ENCODE measurements at regions not wholly inside any gene's neighbourhood (a gene's known extent, or its start where the extent isn't known, plus 50 kb on each side); places are given as distances from the start of the nearest gene placed in this dataset.
"Not testable (repeated sequence)": the region's sequence is repeated elsewhere in the genome, so short reads cannot be mapped to it uniquely, and the experiment has no call there.

DNA sequence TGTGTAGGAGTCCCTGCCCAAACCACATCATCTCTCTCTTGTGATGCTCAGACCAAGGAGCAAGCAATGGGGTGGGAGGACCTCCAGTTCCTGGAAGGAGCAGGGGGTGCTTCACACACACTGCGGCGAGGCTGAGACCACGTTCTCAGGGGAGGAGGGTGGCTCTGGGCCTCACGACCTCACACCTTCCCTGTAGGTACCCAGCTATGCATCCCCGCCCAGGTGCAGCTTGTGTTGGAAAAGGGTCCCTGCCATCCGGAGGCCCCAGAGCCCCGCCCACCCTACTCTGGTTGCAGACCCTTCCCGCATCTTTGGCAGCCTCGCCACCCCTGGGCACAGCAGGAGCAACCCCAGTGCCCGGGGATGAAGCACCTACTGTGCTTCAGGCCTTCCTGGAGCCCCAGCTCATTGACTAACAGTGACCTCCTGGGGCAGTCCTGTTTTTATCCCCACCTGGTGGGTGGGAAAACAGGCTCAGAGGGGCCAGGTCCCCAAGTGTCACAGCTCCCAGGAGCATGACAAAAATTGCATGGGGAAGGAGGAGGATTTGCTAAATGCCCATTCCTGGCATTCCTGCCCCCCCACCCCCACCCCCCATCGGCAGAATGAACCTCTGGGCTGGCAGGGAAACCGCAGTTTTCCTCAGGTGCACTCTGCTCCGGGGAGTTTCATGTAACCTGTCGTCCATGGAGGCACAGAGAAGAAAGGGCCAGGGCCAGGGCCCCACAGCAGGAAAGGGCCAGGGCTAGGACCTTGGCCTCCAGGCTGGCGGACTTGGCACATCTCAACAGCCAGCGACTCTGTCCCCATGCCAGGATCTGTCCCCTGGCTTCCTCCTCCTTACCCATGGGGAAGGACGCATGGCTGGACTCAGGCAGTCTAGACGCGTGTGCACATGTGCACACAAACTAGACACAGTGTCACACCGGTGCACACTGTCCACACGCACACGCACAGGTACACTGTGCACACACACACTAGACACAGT lies 81.0 kb downstream of the IGLL1 start:
- Histone ChIP-seq H3F3A (ENCODE audit: insufficient read depth) (no peaks in the 10 kb centered on the region), H3K4me2 (ENCODE audit: low read depth, low read length, poor library complexity, severe bottlenecking) (no peak overlapping the region), H3K9me2 (replicated peaks; ENCODE audit: insufficient read depth, low read length) (no peaks in the 10 kb centered on the region), H3K9ac (ENCODE audit: low read length) (no peak overlapping the region), H3K27me3 (ENCODE audit: low read length) (no peaks in the 10 kb centered on the region), H3K9me3 (ENCODE audit: insufficient read depth, low read length) (no peaks in the 10 kb centered on the region), H3K4me3 (ENCODE audit: insufficient read depth, low read length, poor library complexity, severe bottlenecking) (no peak overlapping the region), H3K27ac (ENCODE audit: low read depth, low read length) (no peak overlapping the region), H4K20me1 (ENCODE audit: low read depth, low read length) (no peaks in the 10 kb centered on the region), H2AFZ (ENCODE audit: low read depth, low read length, severe bottlenecking) (no peak overlapping the region), H3K36me3 (ENCODE audit: low read length) (no peaks in the 10 kb centered on the region), H3K79me2 (ENCODE audit: insufficient read depth, low read length) (no peaks in the 10 kb centered on the region)
- TF ChIP-seq CTCF (IDR thresholded peaks at IDR 0.05; ENCODE audit: insufficient read depth, low read length, poor library complexity, severe bottlenecking) (no peak), EZH2phosphoT487 (conservative IDR thresholded peaks at IDR 0.05; ENCODE audit: low read length) (no peak)

- not testable (repeated sequence) for H3K79me2 ChIP-seq (ENCODE audit: insufficient read depth, low read length); H2AFZ ChIP-seq (ENCODE audit: low read depth, low read length, severe bottlenecking); H3K27me3 ChIP-seq (ENCODE audit: low read length); H3K36me3 ChIP-seq (ENCODE audit: low read length); H3K9me2 ChIP-seq (replicated peaks; ENCODE audit: insufficient read depth, low read length); H3K9me3 ChIP-seq (ENCODE audit: insufficient read depth, low read length); H3K9ac ChIP-seq (ENCODE audit: low read length); H3K27ac ChIP-seq (ENCODE audit: low read depth, low read length); H3K4me3 ChIP-seq (ENCODE audit: insufficient read depth, low read length, poor library complexity, severe bottlenecking); H4K20me1 ChIP-seq (ENCODE audit: low read depth, low read length); H3F3A ChIP-seq (ENCODE audit: insufficient read depth); H3K4me2 ChIP-seq (ENCODE audit: low read depth, low read length, poor library complexity, severe bottlenecking)
Observed at GRCh38 chr22:23497889-23498288, 82.2 kb downstream of the IGLL1 start.

- Histone ChIP-seq H2AFZ (ENCODE audit: low read depth, low read length, severe bottlenecking) (no peak overlapping the region), H3K9ac (ENCODE audit: low read length) (no peak overlapping the region)
- no peak for TF ChIP-seq CTCF (IDR thresholded peaks at IDR 0.05; ENCODE audit: insufficient read depth, low read length, poor library complexity, severe bottlenecking)
- no peak for TF ChIP-seq EZH2phosphoT487 (conservative IDR thresholded peaks at IDR 0.05; ENCODE audit: low read length)
Observed at GRCh38 chr22:23497016-23497885, 82.8 kb downstream of the IGLL1 start.

More at GRCh38 chr22:23497016-23497885, 82.8 kb downstream of the IGLL1 start:
- Histone ChIP-seq H3K36me3 (ENCODE audit: low read length) (no peaks in the 10 kb centered on the region), H3F3A (ENCODE audit: insufficient read depth) (no peaks in the 10 kb centered on the region), H3K9me2 (replicated peaks; ENCODE audit: insufficient read depth, low read length) (no peaks in the 10 kb centered on the region), H3K27ac (ENCODE audit: low read depth, low read length) (no peak overlapping the region), H4K20me1 (ENCODE audit: low read depth, low read length) (no peaks in the 10 kb centered on the region), H3K27me3 (ENCODE audit: low read length) (no peaks in the 10 kb centered on the region), H3K9me3 (ENCODE audit: insufficient read depth, low read length) (no peaks in the 10 kb centered on the region), H3K4me2 (ENCODE audit: low read depth, low read length, poor library complexity, severe bottlenecking) (no peak overlapping the region), H3K79me2 (ENCODE audit: insufficient read depth, low read length) (no peaks in the 10 kb centered on the region), H3K4me3 (ENCODE audit: insufficient read depth, low read length, poor library complexity, severe bottlenecking) (no peak overlapping the region)
